ENCODE measurements at regions not wholly inside any gene's neighbourhood (a gene's known extent, or its start where the extent isn't known, plus 50 kb on each side); places are given as distances from the start of the nearest gene placed in this dataset.

DNA sequence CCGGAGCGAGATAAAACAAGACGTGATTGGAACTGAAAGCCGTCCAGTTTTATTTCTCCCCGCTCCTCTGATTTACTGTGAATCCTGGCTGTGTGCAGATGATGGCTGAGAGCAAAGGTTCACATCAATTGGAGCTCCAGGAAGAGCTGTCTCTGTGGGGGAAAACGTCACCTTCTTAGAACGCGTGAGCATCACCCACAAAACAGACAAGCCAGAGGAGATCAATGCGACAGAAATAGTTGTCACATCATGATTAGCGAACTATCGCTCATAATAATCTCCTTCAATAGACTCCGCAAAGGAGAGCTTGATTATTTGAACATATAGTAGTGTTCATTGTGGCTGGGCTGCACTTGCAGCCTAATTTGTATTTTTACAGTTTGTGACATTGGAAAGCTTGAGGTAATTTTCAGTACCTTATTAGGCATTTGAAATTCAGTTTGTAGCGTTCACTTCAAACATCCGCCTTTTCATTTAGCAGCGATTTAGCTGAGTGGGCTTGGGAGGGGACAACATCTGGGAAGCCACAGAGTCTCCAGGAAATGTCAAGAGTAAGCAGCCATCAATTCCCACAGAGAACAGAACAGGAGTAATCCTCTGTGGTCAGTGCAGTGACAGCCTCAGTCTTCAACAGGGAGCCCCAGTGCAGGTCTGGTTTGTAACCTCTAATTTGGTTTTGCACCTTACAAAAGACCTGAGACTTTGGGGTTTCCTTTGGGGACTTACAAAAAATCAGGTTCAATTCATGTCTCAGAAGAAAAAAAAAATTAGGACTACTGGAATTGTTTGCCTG lies 276.8 kb upstream of the PFKP start:
- TF ChIP-seq ZNF274 (IDR thresholded peaks at IDR 0.05; ENCODE audit: low read depth, low read length) (no peak), YY1 (IDR thresholded peaks at IDR 0.05; ENCODE audit: insufficient read depth, insufficient read length) (no peak)

All from NT2/D1 (cell line).